ENCODE measurements at regions not wholly inside any gene's neighbourhood (a gene's known extent, or its start where the extent isn't known, plus 50 kb on each side); places are given as distances from the start of the nearest gene placed in this dataset.

GRCh38 chr3:157829786-157830185, 276.4 kb downstream of the SHOX2 start:
- TF ChIP-seq EP300 (IDR thresholded peaks at IDR 0.05; ENCODE audit: borderline replicate concordance in 1 of 2, low read depth in 2 of 2, low read length in 2 of 2) (no peak), SIN3A (conservative IDR thresholded peaks at IDR 0.05 in 1 of 2, IDR thresholded peaks at IDR 0.05 in 1 of 2; ENCODE audit: low read depth in 1 of 2, low read length in 2 of 2) (no peak), CTCF (IDR thresholded peaks at IDR 0.05; ENCODE audit: control extremely low read depth in 1 of 3, insufficient read depth in 1 of 3, low read depth in 1 of 3, low read length in 3 of 3) (no peak), JUND (IDR thresholded peaks at IDR 0.05; ENCODE audit: low read length) (no peak), EGR1 (IDR thresholded peaks at IDR 0.05; ENCODE audit: borderline replicate concordance, low read depth, low read length) (no peak)
